AG10803 (cell line): ENCODE measurements at regions not wholly inside any gene's neighbourhood (a gene's known extent, or its start where the extent isn't known, plus 50 kb on each side); places are given as distances from the start of the nearest gene placed in this dataset.
"Not testable (repeated sequence)": the region's sequence is repeated elsewhere in the genome, so short reads cannot be mapped to it uniquely, and the experiment has no call there.

Experiments
- DNase-seq: peaks from one replicate; pipeline ENCODE4 v3.0.0; 2010; ENCODE audit warnings: low read depth
- H3K4me3 ChIP-seq: 2 replicates; pipeline ENCODE4 v1.5.1; 2011; ENCODE audit warnings: mild to moderate bottlenecking, low read length, control low read depth
- TF ChIP-seq, protein P1 (sequence below): conservative IDR thresholded peaks from 2 replicates; pipeline ENCODE4 v1.5.1; 2011; ENCODE audit warnings: mild to moderate bottlenecking, low read length, control low read depth, inconsistent platforms

DNA sequence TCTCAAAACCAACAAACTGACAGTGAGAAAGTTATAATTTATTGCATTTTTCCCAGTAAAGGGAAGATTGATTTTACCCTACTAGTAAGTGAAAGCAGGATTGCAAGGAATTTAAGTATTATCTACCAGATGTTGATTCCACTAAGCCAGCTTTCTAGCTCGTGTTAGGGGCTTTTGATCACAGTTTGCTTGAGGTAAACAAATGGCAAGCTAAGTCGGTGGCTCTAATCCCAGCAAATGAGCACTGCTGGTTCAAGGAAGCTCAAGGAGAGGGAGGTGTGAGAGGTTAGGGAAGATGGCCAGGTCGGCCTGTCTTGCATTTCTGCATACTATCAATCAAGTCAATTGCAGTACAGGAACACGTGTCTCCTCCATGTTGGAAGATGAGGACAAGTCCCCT is 448.7 kb upstream of the POM121L12 start:
- no peak for DNase-seq
- no peak overlapping the region for H3K4me3 ChIP-seq
- TF ChIP-seq, protein P1, sequence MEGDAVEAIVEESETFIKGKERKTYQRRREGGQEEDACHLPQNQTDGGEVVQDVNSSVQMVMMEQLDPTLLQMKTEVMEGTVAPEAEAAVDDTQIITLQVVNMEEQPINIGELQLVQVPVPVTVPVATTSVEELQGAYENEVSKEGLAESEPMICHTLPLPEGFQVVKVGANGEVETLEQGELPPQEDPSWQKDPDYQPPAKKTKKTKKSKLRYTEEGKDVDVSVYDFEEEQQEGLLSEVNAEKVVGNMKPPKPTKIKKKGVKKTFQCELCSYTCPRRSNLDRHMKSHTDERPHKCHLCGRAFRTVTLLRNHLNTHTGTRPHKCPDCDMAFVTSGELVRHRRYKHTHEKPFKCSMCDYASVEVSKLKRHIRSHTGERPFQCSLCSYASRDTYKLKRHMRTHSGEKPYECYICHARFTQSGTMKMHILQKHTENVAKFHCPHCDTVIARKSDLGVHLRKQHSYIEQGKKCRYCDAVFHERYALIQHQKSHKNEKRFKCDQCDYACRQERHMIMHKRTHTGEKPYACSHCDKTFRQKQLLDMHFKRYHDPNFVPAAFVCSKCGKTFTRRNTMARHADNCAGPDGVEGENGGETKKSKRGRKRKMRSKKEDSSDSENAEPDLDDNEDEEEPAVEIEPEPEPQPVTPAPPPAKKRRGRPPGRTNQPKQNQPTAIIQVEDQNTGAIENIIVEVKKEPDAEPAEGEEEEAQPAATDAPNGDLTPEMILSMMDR, result no peak

DNA sequence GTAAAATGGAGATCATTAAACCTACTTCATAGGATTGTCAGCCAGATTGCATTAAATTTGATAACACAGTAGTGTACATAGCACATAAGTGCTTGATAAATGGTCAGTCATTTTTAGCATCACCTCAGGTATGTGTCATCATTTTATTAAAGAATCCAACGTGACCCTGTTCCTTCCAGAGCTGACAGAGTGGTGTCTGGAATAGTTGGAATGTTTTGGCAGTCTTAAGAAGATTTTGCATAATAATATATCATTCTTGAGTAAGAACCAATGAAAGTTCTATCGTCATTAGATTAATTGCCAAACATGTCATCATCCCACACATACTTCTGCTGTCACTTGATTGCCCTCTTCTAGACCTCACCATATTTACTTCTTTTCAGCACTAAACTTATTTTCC is 451.4 kb upstream of the POM121L12 start:
- H3K4me3 ChIP-seq, result no peak overlapping the region
- TF ChIP-seq, protein P1, result no peak
- DNase-seq, result no peak

DNA sequence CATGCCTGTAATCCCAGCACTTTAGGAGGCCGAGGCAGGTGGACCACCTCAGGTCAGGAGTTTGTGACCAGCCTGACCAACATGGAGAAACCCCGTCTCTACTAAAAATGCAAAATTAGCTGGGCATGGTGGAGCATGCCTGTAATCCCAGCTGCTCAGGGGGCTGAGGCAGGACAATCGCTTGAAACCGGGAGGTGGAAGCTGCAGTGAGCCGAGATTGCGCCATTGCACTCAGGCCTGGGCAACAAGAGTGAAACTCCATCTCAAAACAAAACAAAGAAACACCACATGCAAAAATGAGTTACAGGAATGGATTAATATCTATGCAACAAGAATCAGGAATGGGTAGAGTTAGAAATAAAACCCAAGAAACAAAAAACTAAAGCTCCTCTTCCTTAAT is 462.3 kb upstream of the POM121L12 start:
- DNase-seq, H3K4me3 ChIP-seq: not testable (repeated sequence)

DNA sequence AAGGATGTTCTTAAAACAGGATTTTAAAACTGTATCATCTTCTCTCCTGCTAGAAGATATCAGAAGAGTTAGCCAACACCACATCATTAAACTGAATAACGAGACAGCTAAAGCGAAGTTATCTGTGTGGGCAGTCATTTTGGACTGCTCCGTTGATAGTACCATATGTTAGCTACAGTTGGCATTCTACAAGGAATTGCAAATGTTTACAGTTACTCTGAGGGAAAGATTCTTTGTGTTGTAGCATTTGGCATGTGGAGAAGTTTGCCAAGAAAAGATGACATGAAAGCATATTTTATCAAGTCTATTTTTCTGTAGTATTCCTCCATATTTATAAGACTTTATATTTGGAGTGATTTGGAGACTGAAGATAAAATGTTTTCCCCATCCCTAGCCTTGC is 464.4 kb upstream of the POM121L12 start:
- no peak for DNase-seq
- H3K4me3 ChIP-seq, result no peak overlapping the region
- TF ChIP-seq, protein P1, result no peak

DNA sequence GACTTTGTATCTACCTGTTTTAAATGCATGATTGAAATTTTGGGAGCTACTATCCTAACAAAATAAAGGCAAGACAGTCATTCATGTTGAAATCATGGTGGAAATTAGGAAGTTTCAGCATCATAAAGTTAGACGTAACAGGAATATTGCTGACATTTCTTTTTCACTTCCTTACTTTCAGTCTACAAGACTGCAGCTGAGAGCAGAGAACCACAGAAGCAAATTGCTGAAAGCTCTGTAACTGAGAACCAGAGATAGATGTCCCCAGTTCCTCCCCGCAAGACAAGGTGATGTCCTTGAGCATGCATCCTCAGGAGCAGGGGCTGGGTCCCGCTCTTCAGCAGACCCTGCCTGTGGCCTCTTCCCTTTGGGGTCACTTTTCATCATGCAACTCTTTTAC is 466.3 kb upstream of the POM121L12 start:
- TF ChIP-seq, protein P1, result no peak
- H3K4me3 ChIP-seq, result no peak overlapping the region
- no peak for DNase-seq

DNA sequence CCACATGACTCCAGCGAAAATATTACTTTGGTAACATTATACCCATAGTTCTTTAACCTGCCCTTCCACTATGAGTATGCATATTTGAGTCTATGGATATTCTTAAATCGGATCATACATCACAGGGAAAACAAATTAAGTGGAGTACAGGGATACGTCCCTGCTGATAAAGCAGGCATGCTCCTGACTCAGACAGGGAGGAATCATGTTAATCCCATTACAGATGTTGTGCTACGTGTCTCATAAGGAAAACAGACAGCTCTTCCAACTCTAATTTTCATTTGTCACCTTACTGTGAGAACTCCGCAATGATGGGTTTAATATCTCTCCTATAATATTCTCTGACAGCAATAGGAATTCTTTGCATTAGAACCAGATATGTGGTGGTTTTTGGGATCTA is 469.5 kb upstream of the POM121L12 start:
- H3K4me3 ChIP-seq, result no peak overlapping the region
- TF ChIP-seq, protein P1, result no peak
- no peak for DNase-seq

DNA sequence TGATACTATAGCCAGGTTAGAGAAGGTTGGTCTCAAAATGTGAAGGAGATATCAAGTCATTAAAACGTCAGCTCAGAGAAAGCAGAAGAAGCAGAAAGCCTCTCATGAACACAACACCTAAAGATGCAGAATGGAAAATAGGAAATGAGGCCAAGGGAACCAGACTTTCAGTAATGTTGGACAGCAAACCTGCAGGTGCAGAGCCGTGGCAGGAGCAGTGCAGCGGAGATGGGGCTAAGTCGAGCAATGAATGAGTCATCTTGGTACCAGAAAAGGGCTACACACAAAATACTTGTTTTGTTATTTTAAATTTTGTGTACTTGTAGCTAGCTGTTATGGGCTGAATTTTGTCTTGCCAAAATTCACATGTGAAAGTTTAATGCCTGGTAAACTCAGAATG is 479.6 kb upstream of the POM121L12 start:
- H3K4me3 ChIP-seq, result no peak overlapping the region
- no peak for DNase-seq
- TF ChIP-seq, protein P1, result no peak

DNA sequence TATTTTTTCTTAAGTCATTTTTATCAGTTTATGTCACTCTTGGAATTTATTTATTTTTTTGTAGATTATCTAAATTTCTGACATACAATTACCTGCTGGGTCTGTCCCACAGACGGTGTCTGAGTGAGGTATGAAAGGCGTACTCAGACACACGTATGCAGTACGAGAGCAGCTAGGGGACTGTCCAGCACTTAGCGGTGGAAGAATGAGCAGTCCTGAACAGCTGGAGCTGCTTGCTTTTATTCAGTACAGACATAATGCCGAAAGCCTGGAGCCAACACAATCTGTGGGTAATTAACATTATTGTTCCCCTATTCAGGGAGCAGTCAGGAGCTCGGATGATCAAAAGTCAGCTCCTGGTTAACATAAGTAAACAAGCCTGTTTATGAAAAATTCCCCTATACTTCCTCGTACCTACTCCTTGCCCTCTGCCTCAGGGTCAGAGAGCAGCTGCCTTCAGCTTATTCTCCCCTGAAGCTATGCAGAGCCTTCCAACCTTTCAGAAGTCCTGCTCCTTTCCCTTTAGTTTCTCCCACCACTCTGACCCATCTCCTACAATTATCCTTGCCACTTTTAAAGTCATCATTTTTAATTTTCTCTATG is 488.0 kb upstream of the POM121L12 start:
- H3K4me3 ChIP-seq, result no peak overlapping the region
- no peak for DNase-seq
- TF ChIP-seq, protein P1, result no peak

DNA sequence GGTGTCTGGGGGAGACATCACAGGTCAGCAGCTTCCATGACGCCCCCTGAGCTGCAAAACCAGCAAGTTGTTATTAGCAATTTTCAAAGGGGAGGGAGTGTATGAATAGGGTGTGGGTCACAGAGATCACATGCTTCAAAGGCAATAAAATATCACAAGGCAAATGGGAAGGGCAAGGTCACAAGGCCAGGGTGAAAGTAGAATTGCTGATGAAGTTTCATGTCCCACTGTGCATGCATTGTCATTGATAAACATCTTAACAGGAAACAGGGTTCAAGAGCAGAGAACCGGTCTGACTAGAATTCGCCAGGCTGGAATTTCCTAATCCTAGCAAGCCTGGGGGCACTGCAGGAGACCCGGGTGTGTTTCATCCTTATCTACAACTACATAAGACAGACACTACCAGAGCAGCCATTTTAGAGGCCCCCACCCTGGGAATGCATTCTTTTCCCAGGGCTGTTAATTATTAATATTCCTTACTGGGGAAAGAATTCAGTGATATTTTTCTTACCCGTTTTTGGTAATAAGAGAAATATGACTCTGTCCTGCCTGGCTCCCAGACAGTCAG is 494.2 kb upstream of the POM121L12 start:
- not testable (repeated sequence) for H3K4me3 ChIP-seq, DNase-seq
